ENCODE measurements at regions not wholly inside any gene's neighbourhood (a gene's known extent, or its start where the extent isn't known, plus 50 kb on each side); places are given as distances from the start of the nearest gene placed in this dataset.

DNA sequence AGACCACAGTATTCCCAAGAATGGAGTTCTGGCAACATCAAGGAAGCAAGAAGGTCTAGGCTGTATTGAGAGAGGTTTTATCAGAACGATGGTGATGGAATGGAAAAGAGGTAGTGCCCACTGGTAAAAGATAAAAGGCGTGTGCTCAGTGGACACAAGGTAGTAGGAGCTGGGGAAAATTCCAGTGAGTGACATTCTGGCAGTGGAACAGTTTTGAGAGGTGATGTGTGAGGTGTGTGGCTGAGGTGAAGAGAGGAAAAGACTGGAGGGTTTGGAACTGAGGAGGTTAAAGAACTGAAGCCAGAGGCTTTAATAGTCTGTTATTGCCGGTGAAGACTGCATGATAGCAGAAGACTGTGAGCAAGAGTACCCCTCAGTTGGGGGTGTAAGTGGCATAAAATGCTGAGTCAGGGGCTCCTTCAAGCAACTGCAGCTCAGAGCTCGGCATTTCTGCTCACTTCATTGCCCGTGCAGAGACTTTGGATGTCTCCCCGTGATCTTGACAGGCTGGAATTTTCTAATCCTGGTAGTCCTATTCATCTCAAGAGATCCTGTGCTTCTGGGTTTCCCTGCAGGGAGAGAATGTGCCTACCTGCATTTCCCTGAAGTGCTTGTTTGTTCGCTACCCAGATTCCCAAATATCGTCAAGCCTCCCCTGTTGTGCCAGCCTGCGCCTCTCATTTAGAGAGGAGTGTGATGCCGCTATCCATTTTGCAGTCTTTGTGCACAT, 191.0 kb downstream of the SATB1 start:
- TF ChIP-seq CTCF (IDR thresholded peaks at IDR 0.05; ENCODE audit: low read depth, low read length, poor library complexity, severe bottlenecking) = no peak
- no peak for TF ChIP-seq EZH2phosphoT487 (IDR thresholded peaks at IDR 0.05; ENCODE audit: borderline replicate concordance, low read length)
